ENCODE measurements at regions not wholly inside any gene's neighbourhood (a gene's known extent, or its start where the extent isn't known, plus 50 kb on each side); places are given as distances from the start of the nearest gene placed in this dataset.

DNA sequence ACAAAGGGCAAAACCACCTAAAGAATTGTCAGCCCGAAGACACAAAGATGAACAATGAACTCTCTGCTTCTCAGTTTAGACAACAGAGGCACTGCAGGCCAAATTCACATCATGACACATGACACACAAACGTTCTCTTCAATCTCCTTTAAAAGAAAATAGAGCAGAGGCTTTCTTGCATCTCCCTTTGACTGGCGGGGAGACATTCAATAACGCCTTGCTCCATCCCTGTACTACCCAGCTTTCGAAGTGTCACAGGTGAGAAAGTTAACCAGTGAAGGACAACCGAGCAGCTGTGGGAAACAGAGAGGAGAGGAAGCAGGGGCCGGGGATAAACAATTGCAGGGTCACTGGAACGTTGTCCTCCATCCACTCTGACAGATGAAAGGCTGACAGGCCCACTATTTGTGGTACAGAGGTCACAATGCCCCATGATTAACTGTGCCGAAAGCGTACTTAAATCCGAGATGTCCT is 130.8 kb downstream of the PHLDA1 start:
- TF ChIP-seq, protein P1, sequence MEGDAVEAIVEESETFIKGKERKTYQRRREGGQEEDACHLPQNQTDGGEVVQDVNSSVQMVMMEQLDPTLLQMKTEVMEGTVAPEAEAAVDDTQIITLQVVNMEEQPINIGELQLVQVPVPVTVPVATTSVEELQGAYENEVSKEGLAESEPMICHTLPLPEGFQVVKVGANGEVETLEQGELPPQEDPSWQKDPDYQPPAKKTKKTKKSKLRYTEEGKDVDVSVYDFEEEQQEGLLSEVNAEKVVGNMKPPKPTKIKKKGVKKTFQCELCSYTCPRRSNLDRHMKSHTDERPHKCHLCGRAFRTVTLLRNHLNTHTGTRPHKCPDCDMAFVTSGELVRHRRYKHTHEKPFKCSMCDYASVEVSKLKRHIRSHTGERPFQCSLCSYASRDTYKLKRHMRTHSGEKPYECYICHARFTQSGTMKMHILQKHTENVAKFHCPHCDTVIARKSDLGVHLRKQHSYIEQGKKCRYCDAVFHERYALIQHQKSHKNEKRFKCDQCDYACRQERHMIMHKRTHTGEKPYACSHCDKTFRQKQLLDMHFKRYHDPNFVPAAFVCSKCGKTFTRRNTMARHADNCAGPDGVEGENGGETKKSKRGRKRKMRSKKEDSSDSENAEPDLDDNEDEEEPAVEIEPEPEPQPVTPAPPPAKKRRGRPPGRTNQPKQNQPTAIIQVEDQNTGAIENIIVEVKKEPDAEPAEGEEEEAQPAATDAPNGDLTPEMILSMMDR (IDR thresholded peaks at IDR 0.05): no peak
- TF ChIP-seq POLR2A (IDR thresholded peaks at IDR 0.05) (no peak), POLR2AphosphoS5 (IDR thresholded peaks at IDR 0.05; ENCODE audit: insufficient read depth in 1 of 2, low read depth in 1 of 2) (no peak)
- intact Hi-C loops (cut with DNase I): no loop called here

DNA sequence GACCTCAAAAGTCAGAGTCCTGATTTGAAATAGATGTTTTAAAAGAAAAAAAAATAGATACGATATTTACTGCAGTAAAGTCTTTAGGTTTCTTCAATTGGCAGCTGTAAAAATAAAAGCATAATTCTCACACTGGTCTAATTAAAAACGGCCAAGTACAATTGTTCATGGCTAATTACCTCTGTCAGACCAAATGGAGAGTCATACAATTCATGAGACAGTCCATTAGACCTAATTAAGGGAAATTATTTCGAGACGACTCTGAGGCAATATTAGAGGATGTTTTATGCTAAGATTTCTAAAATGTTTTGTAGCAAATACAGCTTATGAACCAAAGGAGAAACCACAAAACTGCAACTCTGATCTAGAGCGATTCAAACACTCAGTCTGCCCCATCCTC is 131.3 kb downstream of the PHLDA1 start:
- no peaks in the 10 kb centered on the region for H3K9me3 ChIP-seq
- intact Hi-C loops (cut with DNase I): no loop called here
- no peak overlapping the region for H3K4me3 ChIP-seq
- no peak overlapping the region for H3K27ac ChIP-seq
- TF ChIP-seq, protein P1 (IDR thresholded peaks at IDR 0.05): no peak
- TF ChIP-seq POLR2AphosphoS5 (IDR thresholded peaks at IDR 0.05; ENCODE audit: insufficient read depth in 1 of 2, low read depth in 1 of 2) (no peak), POLR2A (IDR thresholded peaks at IDR 0.05) (no peak)
- H3K4me1 ChIP-seq: no peaks in the 10 kb centered on the region
- DNase-seq (ENCODE audit: extremely low spot score in 2 of 2): no peak
- no peaks in the 10 kb centered on the region for H3K27me3 ChIP-seq
- H3K36me3 ChIP-seq: no peaks in the 10 kb centered on the region

More for the DNA sequence above, 130.8 kb downstream of the PHLDA1 start:
- H3K36me3 ChIP-seq: no peaks in the 10 kb centered on the region
- H3K9me3 ChIP-seq: no peaks in the 10 kb centered on the region
- H3K4me3 ChIP-seq: no peak overlapping the region
- H3K4me1 ChIP-seq: no peaks in the 10 kb centered on the region
- no peak for DNase-seq (ENCODE audit: extremely low spot score in 2 of 2)
- H3K27ac ChIP-seq: no peak overlapping the region
- H3K27me3 ChIP-seq: no peaks in the 10 kb centered on the region

DNA sequence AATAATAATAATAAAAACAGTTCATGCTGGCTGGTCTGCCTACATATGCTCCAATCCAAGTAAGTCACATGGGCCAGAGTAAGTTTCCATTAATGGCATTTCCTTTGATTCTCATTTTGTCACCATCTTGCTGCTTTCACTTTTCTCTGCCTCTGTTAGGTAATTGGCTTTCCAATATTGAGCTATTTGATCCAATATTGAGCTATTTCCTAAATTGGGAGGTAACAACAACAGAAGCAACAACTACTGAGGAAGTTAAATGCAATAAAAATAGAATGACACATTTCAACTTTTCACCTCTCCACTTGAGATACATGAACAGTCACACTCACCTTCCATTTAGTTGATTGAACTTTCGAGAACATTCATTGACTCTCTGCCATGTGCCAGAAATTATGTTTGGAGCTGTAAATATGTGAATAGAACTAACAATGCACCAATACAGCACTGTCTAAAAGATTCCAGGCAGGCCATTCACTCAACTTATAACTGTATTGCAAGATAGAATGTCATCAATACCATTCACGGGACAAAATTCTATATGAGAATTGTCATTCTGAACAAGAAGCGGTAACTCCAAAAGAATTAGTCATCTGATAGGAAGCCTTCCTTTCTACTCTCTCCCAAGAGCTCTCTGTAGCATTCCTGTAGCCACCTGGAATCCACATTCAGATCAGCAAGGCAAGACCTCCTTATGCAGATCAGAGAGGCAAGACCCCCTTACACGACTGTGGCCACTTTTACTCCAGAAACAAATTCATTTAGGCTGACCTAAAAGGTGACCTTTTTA is 136.4 kb downstream of the PHLDA1 start:
- H3K36me3 ChIP-seq: no peaks in the 10 kb centered on the region
- no peaks in the 10 kb centered on the region for H3K27me3 ChIP-seq
- intact Hi-C loops (cut with DNase I): no loop called here
- TF ChIP-seq, protein P1 (IDR thresholded peaks at IDR 0.05): no peak
- TF ChIP-seq POLR2AphosphoS5 (IDR thresholded peaks at IDR 0.05; ENCODE audit: insufficient read depth in 1 of 2, low read depth in 1 of 2): no peak
- no peak for TF ChIP-seq POLR2A (IDR thresholded peaks at IDR 0.05)
- DNase-seq (ENCODE audit: extremely low spot score in 2 of 2): no peak
- H3K27ac ChIP-seq: no peak overlapping the region
- no peaks in the 10 kb centered on the region for H3K4me1 ChIP-seq
- H3K4me3 ChIP-seq: no peak overlapping the region
- H3K9me3 ChIP-seq: no peaks in the 10 kb centered on the region

DNA sequence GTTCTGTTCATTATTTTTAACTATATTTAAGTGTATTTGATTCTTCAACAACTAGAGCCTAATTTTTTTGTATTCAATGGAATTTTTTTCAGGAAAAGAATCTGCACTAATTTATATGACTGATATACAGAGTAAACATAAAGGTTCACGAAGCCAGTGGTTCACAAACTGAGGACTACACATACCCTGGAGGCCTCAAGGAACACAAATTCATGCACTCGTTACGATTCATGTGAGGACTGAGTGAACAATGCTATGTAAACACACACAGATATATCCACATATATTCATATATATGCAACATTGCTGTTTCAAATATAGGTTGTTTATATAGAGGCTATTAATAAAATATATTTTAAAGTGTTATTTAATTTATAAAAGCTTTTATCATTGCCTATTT is 137.8 kb downstream of the PHLDA1 start:
- intact Hi-C loops (cut with DNase I): no loop called here

More for the DNA sequence above, 137.8 kb downstream of the PHLDA1 start:
- Histone ChIP-seq H3K27me3 (no peaks in the 10 kb centered on the region), H3K27ac (no peak overlapping the region), H3K36me3 (no peaks in the 10 kb centered on the region), H3K9me3 (no peaks in the 10 kb centered on the region), H3K4me3 (no peak overlapping the region), H3K4me1 (no peaks in the 10 kb centered on the region)
- TF ChIP-seq POLR2A (IDR thresholded peaks at IDR 0.05): no peak
- TF ChIP-seq, protein P1 (IDR thresholded peaks at IDR 0.05): no peak
- no peak for TF ChIP-seq POLR2AphosphoS5 (IDR thresholded peaks at IDR 0.05; ENCODE audit: insufficient read depth in 1 of 2, low read depth in 1 of 2)
- DNase-seq (ENCODE audit: extremely low spot score in 2 of 2): no peak

Measured in vagina (tissue), 2 donors.